CD4-positive, alpha-beta T cell treated with Interleukin-1 beta for 1 hour (primary cell): ENCODE measurements at regions not wholly inside any gene's neighbourhood (a gene's known extent, or its start where the extent isn't known, plus 50 kb on each side); places are given as distances from the start of the nearest gene placed in this dataset.

Experiments
- DNase-seq, 2 donors: peaks; one replicate each; pipeline ENCODE4 v3.0.0-alpha.2; 2020 to 2022

GRCh38 chr12:127358888-127359287 is 908.1 kb upstream of the TMEM132C start:
- DNase-seq, result no peak

GRCh38 chr12:127360580-127360979 is 906.4 kb upstream of the TMEM132C start:
- no peak for DNase-seq

- no peak for DNase-seq
Observed at GRCh38 chr12:127362121-127362520, 904.8 kb upstream of the TMEM132C start.

DNA sequence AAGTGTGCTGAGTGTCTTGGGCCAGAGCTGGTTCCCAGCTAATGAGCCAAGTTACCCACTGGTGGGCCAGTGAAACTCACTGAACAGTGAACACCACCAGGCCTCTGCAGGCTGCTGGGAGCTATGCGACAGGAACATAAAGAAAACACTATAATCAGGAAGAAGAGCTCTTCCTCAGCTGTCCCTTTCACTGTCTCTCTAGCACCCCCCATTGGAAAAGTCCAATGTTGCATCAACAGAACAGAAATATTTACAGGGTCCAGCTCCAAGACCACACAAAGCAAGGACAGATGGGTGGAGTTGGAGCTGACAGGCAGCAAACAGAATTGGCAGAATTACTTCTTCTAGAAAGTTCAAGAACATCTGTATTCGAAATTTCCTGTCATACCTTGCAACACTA is 903.6 kb upstream of the TMEM132C start:
- no peak for DNase-seq

- no peak for DNase-seq
Observed at GRCh38 chr12:127373559-127373958, 893.4 kb upstream of the TMEM132C start.

DNA sequence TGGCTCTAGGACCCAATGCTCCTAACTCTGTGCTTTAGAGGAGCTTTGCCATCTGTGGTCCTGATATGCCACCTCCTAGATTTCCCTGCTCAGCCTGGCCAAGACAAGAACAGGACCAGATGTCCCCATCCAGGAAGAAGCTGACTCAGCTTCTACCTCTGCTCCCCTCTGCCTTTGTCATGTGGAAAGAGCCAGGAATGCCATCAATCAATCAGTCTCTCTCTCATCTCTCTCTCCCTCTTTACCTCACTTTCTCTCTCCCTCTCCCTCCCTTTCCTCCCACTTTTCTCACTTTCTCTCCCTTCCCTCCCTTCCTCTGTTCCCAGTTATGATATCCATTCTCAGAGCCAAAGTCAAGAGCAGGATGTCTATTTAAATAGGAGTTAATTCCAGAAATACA is 892.5 kb upstream of the TMEM132C start:
- no peak for DNase-seq

DNA sequence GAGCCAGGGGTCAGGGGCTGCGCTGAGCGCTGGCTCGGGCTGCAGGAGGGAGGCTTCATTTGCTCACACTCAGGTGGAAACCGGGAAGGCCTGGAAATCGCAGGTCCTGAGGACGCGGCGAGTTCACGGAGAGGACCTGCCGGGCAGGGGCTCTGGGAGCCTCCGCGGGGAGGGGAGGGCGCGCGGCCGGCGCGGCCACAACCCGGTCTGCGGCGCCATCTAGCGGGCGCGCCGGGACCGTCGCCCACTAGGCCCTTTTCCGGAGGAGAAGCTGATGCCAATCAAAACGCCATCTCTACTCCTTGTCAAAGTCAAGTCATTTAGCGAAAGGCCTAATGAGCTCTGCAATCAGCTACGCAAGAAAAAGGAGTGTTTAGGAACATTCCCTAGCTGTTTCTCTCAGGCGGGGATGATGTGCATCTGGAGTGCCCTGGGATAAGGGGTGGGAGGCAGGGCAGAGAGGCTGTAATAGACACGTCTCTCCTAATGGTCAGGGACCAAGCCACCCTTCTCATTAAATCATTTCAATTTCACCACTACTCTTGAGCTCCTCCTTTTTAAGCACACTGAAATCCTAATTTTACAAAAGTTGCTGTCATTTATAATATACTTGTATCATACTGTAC is 885.8 kb upstream of the TMEM132C start:
- peak in 1 of 2 donors; percentile 10 for DNase-seq

- DNase-seq, result no peak
Observed at GRCh38 chr12:127381681-127382080, 885.3 kb upstream of the TMEM132C start.

- DNase-seq, result no peak
Observed at GRCh38 chr12:127383281-127383680, 883.7 kb upstream of the TMEM132C start.

DNA sequence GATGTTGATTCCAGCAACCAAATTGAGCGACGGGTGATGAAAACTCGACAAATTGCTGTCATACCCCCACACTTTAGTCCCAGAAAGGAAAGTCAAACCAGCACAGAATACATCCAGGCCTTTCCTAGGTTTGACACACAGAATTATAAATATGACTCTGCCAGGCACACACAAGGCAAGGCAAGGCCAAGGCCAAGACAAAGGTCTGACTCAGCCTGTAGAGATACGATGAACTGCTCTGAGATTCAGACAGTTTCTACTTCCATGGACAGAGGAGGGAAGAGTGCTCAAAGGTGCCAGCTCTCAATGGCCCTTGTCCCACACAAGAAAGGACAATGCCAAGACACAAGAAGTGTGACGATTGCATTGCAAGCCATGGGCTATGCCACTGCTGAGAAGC is 880.2 kb upstream of the TMEM132C start:
- DNase-seq, result no peak

DNA sequence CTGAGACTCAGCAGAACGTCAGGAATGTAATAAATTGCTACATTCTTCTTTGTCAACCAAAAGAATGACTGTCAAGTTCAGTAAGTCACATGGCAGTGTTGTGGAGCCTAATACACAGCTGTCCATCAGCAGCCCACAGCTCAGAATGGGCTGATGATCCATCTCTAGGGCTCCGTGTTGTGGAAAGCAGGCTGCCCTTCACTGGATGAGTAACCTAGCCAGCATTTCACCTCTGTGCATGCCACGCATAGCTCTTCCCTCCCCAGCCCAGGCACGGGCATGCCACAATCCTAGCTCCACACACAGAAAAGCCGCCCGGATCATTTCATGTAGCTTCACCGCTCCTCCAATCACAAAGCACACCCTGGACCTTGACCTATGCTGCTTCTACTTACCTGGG is 878.0 kb upstream of the TMEM132C start:
- DNase-seq, result no peak

GRCh38 chr12:127389923-127390322 is 877.0 kb upstream of the TMEM132C start:
- no peak for DNase-seq

DNA sequence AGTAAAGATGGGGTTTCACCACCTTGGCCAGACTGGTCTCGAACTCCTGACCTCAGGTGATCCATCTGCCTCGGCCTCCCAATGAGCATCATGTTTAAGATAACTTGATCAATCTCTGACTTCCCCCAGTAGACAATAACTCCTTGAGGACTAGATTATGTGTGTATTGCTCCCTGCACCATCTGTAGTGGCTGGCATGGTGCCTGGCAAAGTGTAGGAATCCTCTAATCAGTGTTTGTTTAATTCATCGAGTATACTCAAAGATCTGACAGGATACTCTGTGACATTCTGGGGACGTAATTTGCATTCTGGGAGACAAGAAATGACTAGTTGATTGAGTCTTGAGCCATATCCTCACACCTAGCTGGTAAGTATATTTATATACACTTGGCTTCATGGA is 873.5 kb upstream of the TMEM132C start:
- DNase-seq, result no peak

DNA sequence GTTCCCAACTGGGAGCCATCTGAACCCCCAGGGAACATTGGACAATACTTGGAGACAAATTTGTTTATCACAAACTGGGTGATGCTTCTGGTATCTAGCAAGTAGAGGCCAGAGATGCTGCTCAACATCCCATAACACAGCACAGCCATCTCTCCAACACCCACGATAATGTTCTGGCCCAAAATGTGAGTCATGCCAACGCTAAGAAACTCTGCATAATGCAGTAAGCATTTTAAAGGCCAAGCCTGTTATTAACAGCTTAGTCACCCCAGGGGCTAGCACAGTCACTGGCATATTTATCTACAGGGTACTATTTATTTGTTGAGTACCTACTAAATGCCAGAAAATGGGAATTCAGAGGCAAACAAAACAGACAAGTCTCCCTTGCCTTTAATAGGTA is 873.1 kb upstream of the TMEM132C start:
- DNase-seq, result no peak

- no peak for DNase-seq
Observed at GRCh38 chr12:127396734-127397133, 870.2 kb upstream of the TMEM132C start.

- no peak for DNase-seq
Observed at GRCh38 chr12:127398016-127398710, 868.8 kb upstream of the TMEM132C start.

GRCh38 chr12:127399451-127399850 is 867.5 kb upstream of the TMEM132C start:
- DNase-seq, result no peak

GRCh38 chr12:127400221-127400620 is 866.7 kb upstream of the TMEM132C start:
- DNase-seq, result no peak

- DNase-seq, result no peak
Observed at GRCh38 chr12:127401005-127401404, 866.0 kb upstream of the TMEM132C start.

- DNase-seq, result no peak
Observed at GRCh38 chr12:127401536-127401935, 865.4 kb upstream of the TMEM132C start.

DNA sequence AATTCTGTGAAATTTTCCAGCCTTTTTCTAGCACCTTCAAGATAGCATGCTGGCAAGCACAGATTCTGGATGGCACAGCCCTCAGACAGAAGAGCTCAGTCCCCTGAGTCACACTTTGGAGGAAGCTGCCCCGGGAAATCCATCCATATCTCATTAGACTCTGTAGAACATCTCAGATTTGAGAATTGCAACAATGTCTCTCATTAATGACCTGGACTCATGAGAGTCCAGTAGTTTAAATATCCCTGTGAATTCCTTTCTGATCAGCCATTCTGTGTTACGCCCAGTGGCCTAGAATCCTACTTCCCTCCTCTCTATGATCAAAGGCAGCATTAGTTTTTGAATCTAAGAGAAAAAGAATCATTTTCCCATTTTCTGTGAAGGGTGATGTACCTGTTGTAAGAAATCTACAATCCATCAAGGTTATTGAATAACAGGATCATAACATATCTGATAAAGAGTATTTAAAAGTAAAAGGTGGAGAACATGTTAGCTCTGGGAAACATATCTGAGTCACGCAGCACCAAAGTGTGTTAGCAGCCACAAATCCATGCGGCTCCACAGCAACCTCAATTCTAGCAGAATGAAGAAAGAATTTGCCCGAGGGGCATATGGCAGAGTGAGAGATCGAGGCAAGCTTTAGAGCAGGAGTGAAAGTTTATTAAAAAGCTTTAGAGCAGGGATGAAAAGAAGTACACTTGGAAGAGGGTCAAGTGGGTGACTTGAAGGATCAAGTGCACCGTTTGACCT is 855.6 kb upstream of the TMEM132C start:
- no peak for DNase-seq

- DNase-seq, result no peak
Observed at GRCh38 chr12:127411981-127412380, 855.0 kb upstream of the TMEM132C start.

GRCh38 chr12:127412866-127413265 is 854.1 kb upstream of the TMEM132C start:
- no peak for DNase-seq

- no peak for DNase-seq
Observed at GRCh38 chr12:127414186-127414585, 852.8 kb upstream of the TMEM132C start.
